Inferior parietal cortex (tissue), 1 donor: ENCODE measurements at regions not wholly inside any gene's neighbourhood (a gene's known extent, or its start where the extent isn't known, plus 50 kb on each side); places are given as distances from the start of the nearest gene placed in this dataset.
"Not testable (repeated sequence)": the region's sequence is repeated elsewhere in the genome, so short reads cannot be mapped to it uniquely, and the experiment has no call there.

Experiments used
- DNase-seq: peaks from one replicate; pipeline ENCODE4 v3.0.0-alpha.2; 2016; ENCODE audit errors: extremely low spot score

GRCh38 chr10:108975459-108976058 lies 947.8 kb downstream of the XPNPEP1 start:
- no peak for DNase-seq

DNA sequence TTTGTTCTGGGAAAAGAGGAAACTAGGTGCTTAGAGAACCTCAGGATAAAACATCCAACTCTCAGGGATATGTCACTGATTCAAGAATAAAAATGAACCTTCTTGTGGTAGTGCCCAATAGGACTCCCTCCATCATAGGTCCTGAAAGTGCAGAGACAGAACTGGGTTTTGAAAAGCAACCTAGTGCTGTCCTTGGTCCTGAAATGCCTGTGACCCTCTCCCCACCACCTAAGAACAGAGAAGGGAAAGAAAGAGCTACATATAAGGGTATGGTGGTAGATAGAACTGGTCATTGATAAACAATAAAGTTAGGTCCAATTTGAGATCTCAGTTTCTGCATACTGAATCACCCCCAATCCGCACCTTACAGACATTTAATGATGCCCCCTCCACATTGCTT lies 953.3 kb downstream of the XPNPEP1 start:
- DNase-seq, result no peak

DNA sequence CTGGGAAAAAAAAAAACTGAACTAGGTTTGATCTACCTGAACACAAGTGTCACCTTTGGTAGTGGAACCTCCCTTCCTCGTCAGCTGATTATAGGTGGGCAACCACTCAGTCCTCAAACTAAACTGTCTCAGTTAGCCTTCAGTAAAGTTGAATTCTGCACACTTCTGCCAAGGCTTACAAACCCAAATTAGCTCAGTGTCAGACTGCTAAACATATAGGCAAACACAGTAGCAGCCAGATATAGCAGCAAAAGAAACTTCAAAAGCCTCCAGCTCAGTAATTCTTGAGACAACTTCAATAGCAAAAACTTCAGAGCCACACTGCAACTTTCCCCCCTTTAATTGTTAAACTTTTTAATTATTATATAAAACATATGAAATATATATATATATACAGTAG lies 956.9 kb downstream of the XPNPEP1 start:
- DNase-seq, result no peak

- no peak for DNase-seq
Observed at GRCh38 chr10:108966005-108966404, 957.3 kb downstream of the XPNPEP1 start.

- no peak for DNase-seq
Observed at GRCh38 chr10:108962172-108962571, 961.1 kb downstream of the XPNPEP1 start.

GRCh38 chr10:108957681-108958080 lies 965.6 kb downstream of the XPNPEP1 start:
- no peak for DNase-seq

GRCh38 chr10:108956149-108956548 lies 967.2 kb downstream of the XPNPEP1 start:
- DNase-seq, result no peak

DNA sequence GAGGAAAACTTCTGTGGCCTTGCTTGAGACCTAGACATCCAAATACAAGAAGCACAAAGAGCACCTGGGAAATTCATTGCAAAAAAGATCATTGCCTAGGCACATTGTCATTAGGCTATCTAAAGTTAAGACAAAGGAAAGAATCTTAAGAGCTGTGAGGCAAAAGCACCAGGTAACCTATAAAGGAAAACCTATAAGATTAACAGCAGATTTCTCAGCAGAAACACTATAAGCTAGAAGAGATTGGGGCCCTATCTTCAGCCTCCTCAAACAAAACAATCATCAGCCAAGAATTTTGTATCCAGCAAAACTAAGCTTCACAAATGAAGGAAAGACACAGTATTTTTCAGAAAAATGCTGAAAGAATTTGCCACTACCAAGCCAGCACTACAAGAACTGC lies 1003.3 kb downstream of the XPNPEP1 start:
- not testable (repeated sequence) for DNase-seq

GRCh38 chr10:108913300-108913699 lies 1010.0 kb downstream of the XPNPEP1 start:
- no peak for DNase-seq

- peak; percentile 42 for DNase-seq
Observed at GRCh38 chr10:108911814-108912541, 1011.3 kb downstream of the XPNPEP1 start.

DNA sequence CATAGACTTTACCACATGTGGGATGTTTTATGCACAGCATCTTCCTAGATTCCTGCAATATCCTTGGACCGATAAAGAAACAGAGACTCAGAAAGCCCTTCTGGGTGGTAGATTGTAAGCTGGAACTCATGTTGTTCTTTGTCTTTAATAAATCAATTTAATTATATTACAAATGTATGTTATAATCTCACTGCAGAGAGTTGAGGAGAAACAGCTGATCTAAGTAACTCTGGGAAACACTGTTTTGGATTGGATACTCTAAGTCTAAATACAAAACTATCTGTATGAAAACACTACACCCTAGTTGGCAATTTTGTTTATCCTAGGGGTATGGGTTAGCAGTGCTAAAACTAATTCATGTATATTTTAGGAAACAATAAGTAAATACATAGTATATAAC lies 1015.2 kb downstream of the XPNPEP1 start:
- no peak for DNase-seq

- no peak for DNase-seq
Observed at GRCh38 chr10:108905821-108906220, 1017.5 kb downstream of the XPNPEP1 start.

GRCh38 chr10:108905171-108905570 lies 1018.1 kb downstream of the XPNPEP1 start:
- DNase-seq, result no peak

- no peak for DNase-seq
Observed at GRCh38 chr10:108904163-108904838, 1019.0 kb downstream of the XPNPEP1 start.

- DNase-seq, result no peak
Observed at GRCh38 chr10:108902619-108903285, 1020.6 kb downstream of the XPNPEP1 start.

DNA sequence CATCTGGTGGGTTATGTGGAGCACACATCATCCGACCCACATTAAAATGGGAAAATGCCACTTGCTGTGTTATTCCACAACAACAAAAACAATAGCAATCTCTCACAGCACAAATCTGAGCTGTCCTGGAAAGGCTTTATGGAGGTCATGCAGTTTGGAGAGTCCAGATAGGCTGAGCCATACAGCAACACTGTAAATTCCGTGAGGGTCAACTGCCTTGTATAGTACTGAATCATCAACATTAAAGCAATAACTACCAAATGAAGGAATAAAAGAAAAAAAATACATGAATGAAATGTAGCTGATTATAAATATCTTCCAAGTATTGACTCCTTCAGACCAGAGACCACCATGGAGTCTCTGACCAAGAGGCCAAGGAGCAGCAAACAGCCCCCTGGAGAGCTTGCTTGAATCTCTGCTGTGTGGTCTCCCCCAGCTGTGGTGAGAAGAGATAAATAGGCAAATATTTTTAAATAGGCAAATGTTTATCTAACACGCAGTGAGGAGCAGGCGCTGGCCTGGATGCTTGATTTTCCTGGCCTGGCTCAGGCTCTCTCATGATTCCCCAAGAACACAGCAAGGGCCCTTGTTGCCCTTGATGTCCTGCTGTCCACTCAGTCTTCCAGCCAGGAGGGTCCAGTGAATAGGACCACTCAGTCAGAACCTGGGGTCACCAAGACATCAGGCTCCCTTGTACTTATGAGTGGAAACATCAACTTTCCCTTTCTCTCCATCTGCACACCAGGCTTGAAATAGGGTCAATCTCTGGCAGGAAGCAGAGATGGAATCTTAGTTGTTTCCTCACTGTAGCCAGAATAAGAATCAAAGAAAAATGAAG lies 1021.3 kb downstream of the XPNPEP1 start:
- no peak for DNase-seq

GRCh38 chr10:108899670-108900069 lies 1023.6 kb downstream of the XPNPEP1 start:
- DNase-seq, result no peak

- DNase-seq, result no peak
Observed at GRCh38 chr10:108894402-108895301, 1028.7 kb downstream of the XPNPEP1 start.

- no peak for DNase-seq
Observed at GRCh38 chr10:108877095-108877561, 1046.2 kb downstream of the XPNPEP1 start.

- no peak for DNase-seq
Observed at GRCh38 chr10:108872854-108873253, 1050.5 kb downstream of the XPNPEP1 start.
